Hepatocyte (in vitro differentiated cells): ENCODE measurements at regions not wholly inside any gene's neighbourhood (a gene's known extent, or its start where the extent isn't known, plus 50 kb on each side); places are given as distances from the start of the nearest gene placed in this dataset.

ENCODE experiments used
- EZH2 ChIP-seq: fragments of 200-600 bp; sonication (generic); IDR thresholded peaks from 2 replicates; pipeline ENCODE4 v1.6.1; 2016; ENCODE audit warnings: antibody characterized with exemption, mild to moderate bottlenecking, borderline replicate concordance
- TF ChIP-seq, protein P1 (sequence below): fragments of 200-600 bp; sonication (generic); IDR thresholded peaks from 2 replicates; pipeline ENCODE4 v1.5.1; 2016; ENCODE audit warnings: antibody characterized with exemption, mild to moderate bottlenecking; ENCODE audit not compliant: poor library complexity

DNA sequence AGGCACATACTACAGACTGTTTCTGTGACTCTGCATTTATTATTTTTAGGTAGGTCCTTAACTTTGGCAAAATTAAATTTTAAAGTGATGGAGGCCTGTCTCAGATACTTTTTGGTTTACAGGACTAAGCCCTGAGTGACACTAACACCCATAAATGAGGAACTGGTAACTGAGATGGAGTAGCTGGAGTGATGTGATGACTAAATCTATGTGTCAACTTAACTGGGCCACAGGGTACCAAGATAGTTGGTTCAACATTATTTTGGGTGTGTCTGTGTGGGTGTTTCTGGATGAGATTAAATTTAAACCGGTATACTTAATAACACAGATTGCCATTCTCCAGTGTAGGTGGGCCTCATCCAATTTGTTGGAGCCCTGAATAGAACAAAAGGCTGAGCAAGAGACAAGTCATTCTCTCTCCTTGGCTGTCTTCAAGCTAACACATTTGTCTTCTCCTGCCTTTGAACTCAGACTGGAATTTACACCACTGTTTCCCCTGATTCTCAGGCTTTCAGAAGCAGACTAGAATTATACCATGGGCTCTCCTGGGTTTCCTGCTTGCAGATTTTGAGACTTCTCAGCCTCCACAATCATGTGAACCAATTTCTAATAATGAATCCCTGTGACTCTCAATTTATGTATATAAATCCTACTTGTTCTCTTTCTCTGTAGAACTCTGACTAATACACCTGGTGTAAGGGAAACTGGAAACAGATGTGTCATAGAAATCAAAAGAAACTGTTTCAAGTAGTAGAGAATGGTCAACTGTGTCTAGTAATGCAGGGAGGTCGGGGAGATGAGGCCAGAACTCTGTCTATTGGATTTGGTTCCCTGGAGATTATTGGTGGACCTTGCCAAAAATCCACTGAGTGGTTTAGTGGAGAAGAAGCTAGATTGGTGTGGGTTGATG lies 579.2 kb downstream of the EPM2A start:
- TF ChIP-seq EZH2 = no peak
- TF ChIP-seq, protein P1, sequence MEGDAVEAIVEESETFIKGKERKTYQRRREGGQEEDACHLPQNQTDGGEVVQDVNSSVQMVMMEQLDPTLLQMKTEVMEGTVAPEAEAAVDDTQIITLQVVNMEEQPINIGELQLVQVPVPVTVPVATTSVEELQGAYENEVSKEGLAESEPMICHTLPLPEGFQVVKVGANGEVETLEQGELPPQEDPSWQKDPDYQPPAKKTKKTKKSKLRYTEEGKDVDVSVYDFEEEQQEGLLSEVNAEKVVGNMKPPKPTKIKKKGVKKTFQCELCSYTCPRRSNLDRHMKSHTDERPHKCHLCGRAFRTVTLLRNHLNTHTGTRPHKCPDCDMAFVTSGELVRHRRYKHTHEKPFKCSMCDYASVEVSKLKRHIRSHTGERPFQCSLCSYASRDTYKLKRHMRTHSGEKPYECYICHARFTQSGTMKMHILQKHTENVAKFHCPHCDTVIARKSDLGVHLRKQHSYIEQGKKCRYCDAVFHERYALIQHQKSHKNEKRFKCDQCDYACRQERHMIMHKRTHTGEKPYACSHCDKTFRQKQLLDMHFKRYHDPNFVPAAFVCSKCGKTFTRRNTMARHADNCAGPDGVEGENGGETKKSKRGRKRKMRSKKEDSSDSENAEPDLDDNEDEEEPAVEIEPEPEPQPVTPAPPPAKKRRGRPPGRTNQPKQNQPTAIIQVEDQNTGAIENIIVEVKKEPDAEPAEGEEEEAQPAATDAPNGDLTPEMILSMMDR = no peak
